Immature natural killer cell (primary cell): ENCODE measurements at regions not wholly inside any gene's neighbourhood (a gene's known extent, or its start where the extent isn't known, plus 50 kb on each side); places are given as distances from the start of the nearest gene placed in this dataset.

Source experiments
- DNase-seq, 3 donors: peaks; one replicate each; pipeline ENCODE4 v3.0.0; 2022; ENCODE audit warnings: mixed read lengths in 1 of 3
- H3K27ac Mint-ChIP-seq, 6 donors: one replicate each; pipeline ENCODE4 v1.8.0; 2020; ENCODE audit warnings: mixed read lengths in 6 of 6, mild to moderate bottlenecking in 5 of 6, inconsistent platforms in 4 of 6, moderate library complexity in 3 of 6
- H3K27me3 Mint-ChIP-seq, 3 donors: one replicate each; pipeline ENCODE4 v1.8.0; 2020 to 2021; ENCODE audit warnings: low read depth in 3 of 3, mild to moderate bottlenecking in 3 of 3, mixed read lengths in 3 of 3, moderate library complexity in 3 of 3, inconsistent platforms in 1 of 3
- H3K36me3 Mint-ChIP-seq, 3 donors: one replicate each; pipeline ENCODE4 v1.8.0; 2020; ENCODE audit warnings: mixed read lengths in 3 of 3, inconsistent platforms in 2 of 3, mild to moderate bottlenecking in 2 of 3
- H3K4me1 Mint-ChIP-seq, 2 donors: one replicate each; pipeline ENCODE4 v1.8.0; 2020; ENCODE audit warnings: inconsistent platforms in 2 of 2, mild to moderate bottlenecking in 2 of 2, mixed read lengths in 2 of 2, moderate library complexity in 1 of 2
- H3K4me3 Mint-ChIP-seq, 5 donors: one replicate each; pipeline ENCODE4 v1.8.0; 2020; ENCODE audit warnings: mild to moderate bottlenecking in 5 of 5, mixed read lengths in 5 of 5, inconsistent platforms in 3 of 5, moderate library complexity in 3 of 5
- H3K9me3 Mint-ChIP-seq, 6 donors: one replicate each; pipeline ENCODE4 v1.8.0; 2020; ENCODE audit warnings: mild to moderate bottlenecking in 6 of 6, mixed read lengths in 6 of 6, inconsistent platforms in 4 of 6, moderate library complexity in 3 of 6

DNA sequence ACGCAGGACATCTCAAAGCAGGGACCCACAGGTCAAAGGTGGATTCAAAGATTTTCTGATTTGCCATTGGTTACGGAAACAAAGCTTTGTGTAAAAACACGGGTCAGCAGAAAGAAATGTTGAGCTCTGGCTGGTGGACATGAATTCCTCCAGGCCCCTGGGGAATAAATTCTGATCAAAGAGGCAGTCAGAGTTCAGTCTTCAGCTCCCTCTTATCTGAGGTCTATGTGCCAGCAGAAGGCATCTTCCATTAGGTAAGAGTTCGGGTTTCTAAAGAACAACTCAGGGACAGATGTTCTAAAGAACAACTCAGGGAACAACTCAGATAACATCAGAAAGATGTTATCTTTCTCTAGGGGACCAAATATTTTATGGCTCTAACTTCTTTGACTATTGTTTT is 64.9 kb upstream of the PALS2 start:
- DNase-seq = no peak
- H3K9me3 Mint-ChIP-seq = no peaks in the 10 kb centered on the region
- H3K36me3 Mint-ChIP-seq = no peaks in the 10 kb centered on the region
- H3K27ac Mint-ChIP-seq = no peak overlapping the region
- no peaks in the 10 kb centered on the region for H3K4me1 Mint-ChIP-seq
- H3K27me3 Mint-ChIP-seq = peaks cover 0 to 5% (median 5%) of the 10 kb centered on the region in 3 donors
- no peak overlapping the region for H3K4me3 Mint-ChIP-seq

DNA sequence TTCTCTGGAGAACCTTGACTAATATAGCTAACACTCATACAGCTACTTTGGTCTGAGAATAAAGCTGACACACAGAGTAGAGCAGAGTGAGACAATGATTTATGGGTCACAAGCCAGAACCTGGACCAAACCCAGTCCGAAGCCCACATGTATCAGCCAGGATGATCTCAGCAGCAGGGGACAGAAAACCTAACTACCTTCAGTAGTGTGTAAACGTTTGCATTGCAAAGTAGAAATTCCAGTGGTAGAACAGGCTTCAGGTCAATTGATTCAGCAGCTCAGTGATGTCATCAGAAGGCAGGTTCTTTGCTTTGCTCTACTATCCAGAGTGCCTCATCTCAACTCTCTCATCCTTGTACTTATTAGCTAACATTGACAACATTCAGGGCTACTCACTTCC is 62.5 kb upstream of the PALS2 start:
- H3K4me1 Mint-ChIP-seq = no peaks in the 10 kb centered on the region
- no peaks in the 10 kb centered on the region for H3K36me3 Mint-ChIP-seq
- H3K27me3 Mint-ChIP-seq = peaks cover 0 to 7% (median 2%) of the 10 kb centered on the region in 3 donors
- H3K4me3 Mint-ChIP-seq = no peak overlapping the region
- no peak overlapping the region for H3K27ac Mint-ChIP-seq
- no peaks in the 10 kb centered on the region for H3K9me3 Mint-ChIP-seq
- no peak for DNase-seq

DNA sequence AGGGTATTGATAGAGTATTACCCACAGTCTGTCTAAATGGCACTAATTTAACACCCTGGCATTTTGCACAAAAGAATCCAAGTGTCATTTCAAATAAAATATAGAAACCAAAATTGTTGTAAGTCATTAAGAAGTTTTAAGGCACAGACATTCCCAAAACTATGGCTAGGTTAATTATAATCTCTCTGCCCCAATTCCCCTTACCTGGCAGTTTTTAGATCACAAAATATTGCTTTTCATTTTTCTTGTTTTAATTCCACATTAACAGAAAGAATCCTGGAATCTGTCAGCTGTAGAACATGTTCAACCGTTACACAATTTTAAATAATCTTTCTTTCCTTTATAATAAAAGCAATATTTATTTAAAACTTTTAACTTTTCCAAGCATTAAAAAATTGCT is 56.1 kb upstream of the PALS2 start:
- Mint-ChIP-seq H3K36me3 (no peaks in the 10 kb centered on the region), H3K9me3 (peaks cover 0 to 3% (median 0%) of the 10 kb centered on the region in 6 donors), H3K27me3 (peaks cover 3 to 20% (median 3%) of the 10 kb centered on the region in 3 donors), H3K4me1 (no peaks in the 10 kb centered on the region), H3K4me3 (no peak overlapping the region), H3K27ac (no peak overlapping the region)
- DNase-seq = no peak

DNA sequence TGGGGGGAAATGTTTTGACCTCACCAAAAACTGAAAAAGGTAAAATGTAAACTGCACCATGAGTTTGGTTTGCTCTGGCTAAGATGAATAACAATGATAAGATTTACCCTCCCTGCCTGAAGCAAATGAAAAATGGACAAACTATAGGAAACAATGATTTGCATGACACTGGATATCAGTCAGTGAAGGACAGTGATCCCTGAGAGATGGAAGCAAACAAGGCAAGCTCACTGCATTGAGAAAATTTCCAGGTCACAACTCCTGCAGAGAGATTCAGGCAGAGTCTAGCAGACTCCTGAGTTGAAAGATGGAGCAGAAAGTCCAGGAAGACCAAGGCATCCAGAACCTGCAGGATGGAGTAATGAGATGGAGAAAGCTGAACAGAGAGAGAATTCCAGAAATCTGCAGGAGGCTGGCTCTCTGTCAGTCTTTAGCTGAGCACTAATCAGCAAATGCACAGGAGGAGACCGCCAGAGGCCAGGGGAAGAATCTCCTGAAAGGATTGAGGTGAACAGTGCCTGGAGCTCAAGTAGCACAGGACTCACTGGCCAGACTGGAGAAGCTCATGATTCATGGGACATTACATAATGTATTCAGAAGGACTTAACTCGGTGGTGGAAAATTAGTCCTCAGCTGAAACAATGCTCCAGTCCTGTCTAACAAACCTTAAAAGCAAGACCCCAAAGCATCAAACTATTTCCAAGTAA is 51.2 kb upstream of the PALS2 start:
- H3K27ac Mint-ChIP-seq = no peak overlapping the region
- peaks cover 0 to 3% (median 0%) of the 10 kb centered on the region in 6 donors for H3K9me3 Mint-ChIP-seq
- H3K4me1 Mint-ChIP-seq = no peaks in the 10 kb centered on the region
- no peak for DNase-seq
- no peak overlapping the region for H3K4me3 Mint-ChIP-seq
- H3K36me3 Mint-ChIP-seq = no peaks in the 10 kb centered on the region
- H3K27me3 Mint-ChIP-seq = peaks cover 5 to 21% (median 6%) of the 10 kb centered on the region in 3 donors
